AG09309 (cell line): ENCODE measurements at regions not wholly inside any gene's neighbourhood (a gene's known extent, or its start where the extent isn't known, plus 50 kb on each side); places are given as distances from the start of the nearest gene placed in this dataset.

Source experiments
- DNase-seq: peaks from one replicate; pipeline ENCODE4 v3.0.0-alpha.2; 2010; ENCODE audit warnings: low read depth
- H3K4me3 ChIP-seq: 2 replicates; pipeline ENCODE4 v1.5.1; 2011; ENCODE audit warnings: mild to moderate bottlenecking, low read depth, low read length, moderate library complexity; ENCODE audit not compliant: control insufficient read depth
- CTCF ChIP-seq: IDR thresholded peaks from 2 replicates; pipeline ENCODE4 v1.5.1; 2011; ENCODE audit warnings: mild to moderate bottlenecking, low read depth, low read length, inconsistent platforms; ENCODE audit not compliant: insufficient read depth, control insufficient read depth; ENCODE audit errors: missing control alignments

DNA sequence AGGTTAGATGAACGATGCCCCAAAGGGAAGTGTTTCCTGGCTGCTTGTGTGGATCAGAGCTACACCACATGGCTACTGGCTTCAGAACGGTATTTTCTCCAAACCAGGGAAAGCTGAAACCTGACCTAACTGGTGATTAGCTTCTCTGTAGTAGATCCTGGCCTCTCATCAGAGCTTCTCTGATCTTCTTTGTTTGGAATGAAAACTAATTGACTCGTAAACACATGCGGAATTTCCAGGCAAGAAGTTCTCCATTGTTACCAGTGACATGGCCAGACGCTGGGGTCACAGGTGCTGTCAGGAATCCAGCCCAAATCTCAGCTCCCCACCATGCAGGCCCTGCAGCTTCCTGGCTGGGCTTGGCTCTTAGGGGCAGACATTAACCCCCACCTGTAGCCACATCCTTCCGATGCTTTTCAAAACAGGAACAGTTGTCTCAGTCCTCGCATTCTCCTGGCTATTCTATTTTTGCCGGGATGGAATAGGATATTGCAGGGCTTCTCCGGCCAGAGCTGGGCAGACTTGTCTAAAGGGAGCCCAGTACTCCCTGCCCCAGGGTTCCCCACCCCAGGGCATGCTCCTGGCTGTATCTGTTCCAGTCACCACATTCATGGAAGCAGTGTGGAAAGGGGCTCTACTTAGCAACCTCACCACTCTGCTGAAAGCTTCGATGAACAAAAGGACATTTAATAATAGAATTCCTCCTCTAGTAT, 305.4 kb upstream of the F9 start:
- TF ChIP-seq CTCF: no peak
- no peak for DNase-seq

GRCh38 chrX:139222511-139223200, 307.9 kb upstream of the F9 start:
- H3K4me3 ChIP-seq: no peak overlapping the region
- no peak for TF ChIP-seq CTCF
- no peak for DNase-seq

More for the DNA sequence above, 305.4 kb upstream of the F9 start:
- no peak overlapping the region for H3K4me3 ChIP-seq

- H3K4me3 ChIP-seq: no peak overlapping the region
- no peak for DNase-seq
- TF ChIP-seq CTCF: no peak
These were observed 317.3 kb upstream of the F9 start for GRCh38 chrX:139213241-139213709.

DNA sequence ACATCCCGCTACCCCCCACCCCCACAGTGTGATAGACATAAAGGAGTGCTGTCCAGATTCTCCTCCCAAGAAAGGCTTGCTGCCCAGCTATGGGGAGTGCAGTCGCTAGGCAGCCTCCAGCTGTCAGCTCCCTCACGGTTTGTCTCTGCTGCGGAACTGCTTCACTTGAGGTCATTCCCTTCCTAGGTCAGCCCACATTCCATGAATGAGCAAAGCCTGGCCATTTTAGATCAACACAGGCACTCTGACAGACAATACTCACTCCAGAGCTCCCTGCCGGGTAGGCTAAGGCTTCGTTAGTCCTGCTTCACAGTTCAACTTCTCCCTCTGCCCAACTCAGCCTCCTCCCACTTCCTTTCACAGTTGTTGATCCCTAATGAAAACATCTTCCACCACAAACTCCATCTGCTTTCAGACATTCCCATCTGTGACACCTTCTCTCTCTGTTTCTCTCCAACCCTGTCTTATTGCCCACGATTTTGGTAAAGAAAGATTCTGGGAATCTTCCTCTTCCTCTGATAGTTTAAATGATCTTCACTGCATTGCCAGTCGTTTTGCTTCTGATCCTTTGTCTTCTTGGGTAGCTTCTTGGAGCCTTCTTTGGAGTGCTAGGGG, 318.9 kb upstream of the F9 start:
- no peak for TF ChIP-seq CTCF
- H3K4me3 ChIP-seq: no peak overlapping the region
- no peak for DNase-seq

GRCh38 chrX:139209342-139209741, 321.2 kb upstream of the F9 start:
- no peak for DNase-seq
- no peak overlapping the region for H3K4me3 ChIP-seq
- no peak for TF ChIP-seq CTCF

DNA sequence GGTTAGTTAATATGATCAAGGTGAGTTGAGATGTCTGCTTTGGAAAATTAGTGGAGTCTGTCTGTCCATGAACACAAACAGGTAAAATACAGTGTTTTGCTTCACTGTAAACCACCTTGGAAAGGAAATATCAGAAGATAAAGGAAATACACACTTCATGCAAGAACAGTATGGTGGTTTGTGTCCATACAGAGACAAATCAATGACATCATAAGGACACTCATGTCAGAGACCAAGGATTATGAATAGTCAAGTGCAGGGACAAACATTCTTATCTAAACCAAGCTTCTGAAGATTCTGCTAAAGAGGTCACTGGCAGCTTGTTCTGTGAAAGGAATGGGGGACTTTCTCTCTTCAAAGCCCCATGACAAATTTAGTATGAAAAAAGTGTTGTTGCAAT, 322.9 kb upstream of the F9 start:
- no peak overlapping the region for H3K4me3 ChIP-seq
- no peak for TF ChIP-seq CTCF
- no peak for DNase-seq
